ENCODE measurements at regions not wholly inside any gene's neighbourhood (a gene's known extent, or its start where the extent isn't known, plus 50 kb on each side); places are given as distances from the start of the nearest gene placed in this dataset.

GRCh38 chr20:22523499-22524392, 60.6 kb downstream of the FOXA2 start:
- 93% methylated on average over 15 of the region's 15 CpGs; no CpG with 5 or more reads in 1 of the 2 experiments for WGBS, 2 experiments (ENCODE audit: extremely low coverage in 1 of 2, insufficient coverage in 1 of 2, insufficient read length in 1 of 2, insufficient replicate concordance in 2 of 2, low coverage in 1 of 2, low lambda C conversion rate in 2 of 2, missing lambda C conversion rate in 1 of 2)
- no peak overlapping the region; a peak in 1 of 4 replicates for H3K4me2 ChIP-seq (ENCODE audit: insufficient read depth in 1 of 2, low read depth in 2 of 2, low read length in 2 of 2)
- H3K4me3 ChIP-seq (ENCODE audit: extremely low read depth in 1 of 4, insufficient read depth in 2 of 4, low read depth in 3 of 4, low read length in 4 of 4), result no peak overlapping the region
- 0 out of 2 replicates have a peak overlapping the region, but pooled peaks have one; percentile 68 for H2BK12ac ChIP-seq (ENCODE audit: low read depth, low read length)
- DNase-seq (ENCODE audit: low read depth in 1 of 2, low spot score in 2 of 2), result peak in 1 of 2 experiments; percentile 34
- H3K27me3 ChIP-seq (replicated peaks in 1 of 4; ENCODE audit: control insufficient read depth in 3 of 4, extremely low read depth in 1 of 4, insufficient read depth in 3 of 4, low read length in 3 of 4), result no peaks in the 10 kb centered on the region
- H4K8ac ChIP-seq (ENCODE audit: extremely low read depth, insufficient read depth, low read length), result no peak overlapping the region
- H3K23me2 ChIP-seq (ENCODE audit: low read depth, low read length), result no peaks in the 10 kb centered on the region
- H4K20me1 ChIP-seq (replicated peaks in 1 of 2; ENCODE audit: control insufficient read depth in 1 of 2, insufficient read depth in 2 of 2, low read length in 2 of 2), result no peaks in the 10 kb centered on the region
- H4K5ac ChIP-seq (ENCODE audit: insufficient read length, low read depth, low read length), result no peak overlapping the region
- no peak for FAIRE-seq
- no peak overlapping the region for H3K9ac ChIP-seq (replicated peaks in 1 of 4; ENCODE audit: extremely low read depth in 1 of 4, low read depth in 3 of 4, low read length in 3 of 4)
- H3K56ac ChIP-seq (replicated peaks; ENCODE audit: insufficient read length, low read depth, low read length), result no peak overlapping the region
- H3K79me1 ChIP-seq (ENCODE audit: low read depth, low read length), result no peaks in the 10 kb centered on the region
- no peaks in the 10 kb centered on the region for H3K9me3 ChIP-seq (ENCODE audit: insufficient read depth in 2 of 2, low read depth in 1 of 2, low read length in 1 of 2)
- H4K91ac ChIP-seq (replicated peaks; ENCODE audit: insufficient read length, low read length), result no peak overlapping the region
- no peak overlapping the region for H2BK20ac ChIP-seq (ENCODE audit: low read length)
- H2AK5ac ChIP-seq (ENCODE audit: low read depth, low read length), result no peak overlapping the region
- no peak overlapping the region for H3K4ac ChIP-seq (replicated peaks; ENCODE audit: insufficient read length, low read depth, low read length)
- H3K4me1 ChIP-seq (replicated peaks in 1 of 4; ENCODE audit: control insufficient read depth in 3 of 4, insufficient read depth in 4 of 4, low read length in 3 of 4), result no peaks in the 10 kb centered on the region
- 0 out of 2 replicates have a peak overlapping the region, but pooled peaks have one; percentile 32 for H3K18ac ChIP-seq (ENCODE audit: extremely low read depth, low read length)
- ChIA-PET CTCF (ENCODE audit: partially characterized antibody) (interaction anchor here (0.8 to 1.2 kb wide), 3 partner anchors 15 to 168 kb away, joined by 3 to 4 read pairs (median 3); no protein-coding TSS in a partner anchor), POLR2A (ENCODE audit: partially characterized antibody) (no interaction called here)
- no peak overlapping the region for H2BK5ac ChIP-seq (ENCODE audit: low read depth, low read length)
- no peak overlapping the region for H2AFZ ChIP-seq (ENCODE audit: low read length)
- no peak overlapping the region for H3K27ac ChIP-seq (ENCODE audit: low read depth, low read length)
- no peak for TF ChIP-seq SIN3A (conservative IDR thresholded peaks at IDR 0.05 in 1 of 2, IDR thresholded peaks at IDR 0.05 in 1 of 2; ENCODE audit: low read depth in 1 of 2, low read length in 2 of 2)
- TF ChIP-seq TCF12 (IDR thresholded peaks at IDR 0.05; ENCODE audit: low read depth, low read length), result no peak
- no peak for TF ChIP-seq CTBP2 (IDR thresholded peaks at IDR 0.05; ENCODE audit: borderline replicate concordance, insufficient read depth, insufficient read length, low read length)
- TF ChIP-seq JUND (IDR thresholded peaks at IDR 0.05; ENCODE audit: low read length), result no peak
- TF ChIP-seq YY1 (IDR thresholded peaks at IDR 0.05; ENCODE audit: low read depth, low read length), result no peak
- no peak for TF ChIP-seq KDM5A (IDR thresholded peaks at IDR 0.05; ENCODE audit: low read length)
- TF ChIP-seq POU5F1 (IDR thresholded peaks at IDR 0.05; ENCODE audit: low read depth, low read length), result no peak
- no peak for TF ChIP-seq CBX5 (IDR thresholded peaks at IDR 0.05; ENCODE audit: low read depth, low read length)
- no peak for TF ChIP-seq RNF2 (IDR thresholded peaks at IDR 0.05; ENCODE audit: borderline replicate concordance, low read depth, low read length, missing control alignments, poor library complexity, severe bottlenecking)
- no peak for TF ChIP-seq KDM4A (IDR thresholded peaks at IDR 0.05; ENCODE audit: low read depth, low read length, severe bottlenecking)
- no peak for TF ChIP-seq EP300 (IDR thresholded peaks at IDR 0.05; ENCODE audit: borderline replicate concordance in 1 of 2, low read depth in 2 of 2, low read length in 2 of 2)
- TF ChIP-seq CHD2 (IDR thresholded peaks at IDR 0.05; ENCODE audit: low read length), result no peak
- no peaks in the 10 kb centered on the region for H3K79me2 ChIP-seq (ENCODE audit: control insufficient read depth in 1 of 2, insufficient read depth in 2 of 2, low read length in 2 of 2)
- H3K23ac ChIP-seq (ENCODE audit: insufficient read length), result no peak overlapping the region
- no peak overlapping the region for H3K14ac ChIP-seq (ENCODE audit: insufficient read length)
- no peak overlapping the region for H2BK15ac ChIP-seq (ENCODE audit: low read length)
- H2BK120ac ChIP-seq (replicated peaks; ENCODE audit: low read depth, low read length), result no peak overlapping the region
- H3K36me3 ChIP-seq (ENCODE audit: control insufficient read depth in 2 of 4, insufficient read depth in 4 of 4, low read length in 3 of 4), result no peaks in the 10 kb centered on the region

Data from H1 (cell line).